Transverse colon (tissue), 4 donors: ENCODE measurements at regions not wholly inside any gene's neighbourhood (a gene's known extent, or its start where the extent isn't known, plus 50 kb on each side); places are given as distances from the start of the nearest gene placed in this dataset.

Experiments used
- DNase-seq: peaks from one replicate; pipeline ENCODE4 v3.0.0-alpha.2; 2019
- H3K27ac ChIP-seq, 4 donors: fragments of 200-600 bp; sonication (generic); 2 replicates each; pipeline ENCODE4 v1.5.1; 2016 to 2018; ENCODE audit warnings: inconsistent platforms in 4 of 4
- H3K27me3 ChIP-seq: fragments of 200-600 bp; sonication (generic); 2 replicates; pipeline ENCODE4 v1.5.1; 2017; ENCODE audit warnings: inconsistent platforms
- H3K36me3 ChIP-seq, 4 donors: fragments of 200-600 bp; sonication (generic); 2 replicates each; pipeline ENCODE4 v1.5.1; 2017 to 2019; ENCODE audit warnings: inconsistent platforms in 4 of 4
- H3K4me1 ChIP-seq, 4 donors: fragments of 200-600 bp; sonication (generic); 2 replicates each; pipeline ENCODE4 v1.5.1; 2017 to 2020; ENCODE audit warnings: inconsistent platforms in 4 of 4
- H3K4me3 ChIP-seq, 4 donors: fragments of 200-600 bp; sonication (generic); 1 replicate in 1 of 4; 2 replicates in 3 of 4; pipeline versions ENCODE4 v1.5.1 to v1.6.1; 2017 to 2019; ENCODE audit warnings: inconsistent platforms in 4 of 4
- H3K9me3 ChIP-seq, 2 donors: fragments of 200-600 bp; sonication (generic); 2 replicates each; pipeline ENCODE4 v1.5.1; 2017 to 2019; ENCODE audit warnings: inconsistent platforms in 2 of 2
- CTCF ChIP-seq, 5 experiments: fragments of 200-600 bp in 3 of 5; fragments of 450-650 bp in 2 of 5; sonication (generic) in 3 of 5; IDR thresholded peaks; 1 replicate in 2 of 5; 2 replicates in 3 of 5; pipeline ENCODE4 v1.5.1; 2016 to 2017; ENCODE audit warnings: antibody characterized with exemption in 5 of 5, inconsistent platforms in 3 of 5, mild to moderate bottlenecking in 2 of 5, moderate library complexity in 1 of 5
- EP300 ChIP-seq: sonication (generic); formaldehyde crosslinking; IDR thresholded peaks from one replicate; pipeline ENCODE4 v1.6.1; 2017; ENCODE audit warnings: antibody characterized with exemption, low read depth
- POLR2A ChIP-seq: fragments of 450-650 bp; IDR thresholded peaks from one replicate; pipeline ENCODE4 v1.6.1; 2016; ENCODE audit warnings: antibody characterized with exemption, mild to moderate bottlenecking, moderate library complexity
- POLR2AphosphoS5 ChIP-seq, 3 donors: sonication (generic); formaldehyde crosslinking; IDR thresholded peaks; one replicate each; pipeline ENCODE4 v1.6.1; 2016; ENCODE audit warnings: antibody characterized with exemption in 3 of 3
- WGBS, 2 donors: methylation state at CpG; one replicate each; pipeline ENCODE4 v1.1.5; 2018; ENCODE audit warnings: low coverage in 1 of 2; 5-methylcytosine and 5-hydroxymethylcytosine counted together
- in situ Hi-C, 4 donors: fragments of 200-750 bp; cut with MboI; loops; one replicate each; pipeline versions ENCODE4 v1.15.0 to v1.15.1; 2017; ENCODE audit warnings: low sequenced_read_pairs in 3 of 4, low pct_ligation_motif_present in 1 of 4, low pct_unique_long_range_greater_than_20kb in 1 of 4
- intact Hi-C: fragments of 100-400 bp; cut with DNase I; formaldehyde crosslinking; loops from one replicate; pipeline ENCODE4 v1.15.1; 2023; ENCODE audit warnings: low total_unique reads

- TF ChIP-seq CTCF (IDR thresholded peaks at IDR 0.05) (no peak), POLR2A (no peak)
- Histone ChIP-seq H3K27ac (no peak overlapping the region), H3K4me1 (peaks cover 12 to 54% (median 34%) of the 10 kb centered on the region in 4 donors), H3K9me3 (no peaks in the 10 kb centered on the region), H3K36me3 (no peaks in the 10 kb centered on the region), H3K4me3 (no peak overlapping the region), H3K27me3 (peaks cover 32% of the 10 kb centered on the region)
- WGBS, 2 donors = 80% methylated on average over 6 of the region's 6 CpGs; no CpG with 5 or more reads in 1 of the 2 donors
- in situ Hi-C loops = loop anchor here (10.0 to 25.0 kb wide), 4 partner anchors 168 to 518 kb away; partner anchors contain the start of genes PDZK1IP1 (in 4 of the 4) and FOXD2 (in 2 of the 4)
- DNase-seq = no peak
- intact Hi-C loops = loop anchor here (5.0 kb wide), 1 partner anchor 173 kb away; no protein-coding TSS in a partner anchor
Measured at GRCh38 chr1:47705517-47706130, 267.8 kb downstream of the FOXD2 start.

- TF ChIP-seq EP300 (no peak), CTCF (IDR thresholded peaks at IDR 0.05) (no peak), POLR2AphosphoS5 (IDR thresholded peaks at IDR 0.05) (no peak), POLR2A (no peak)
- Histone ChIP-seq H3K27me3 (peaks cover 51% of the 10 kb centered on the region), H3K4me1 (peaks cover 12 to 42% (median 29%) of the 10 kb centered on the region in 4 donors), H3K27ac (peak overlapping the region in 1 of 4 donors; percentile 80), H3K4me3 (no peak overlapping the region), H3K36me3 (no peaks in the 10 kb centered on the region), H3K9me3 (no peaks in the 10 kb centered on the region)
- 61% methylated on average over 4 of the region's 6 CpGs; no CpG with 5 or more reads in 1 of the 2 donors for WGBS, 2 donors
- in situ Hi-C loops = loop anchor here (10.0 to 25.0 kb wide), 4 partner anchors 170 to 520 kb away; partner anchors contain the start of genes PDZK1IP1 (in 4 of the 4) and FOXD2 (in 2 of the 4)
- DNase-seq = no peak
- intact Hi-C loops = loop anchor here (5.0 kb wide), 1 partner anchor 175 kb away; no protein-coding TSS in a partner anchor
Measured at GRCh38 chr1:47707503-47707902, 269.7 kb downstream of the FOXD2 start.

GRCh38 chr1:47708019-47708535 is 270.2 kb downstream of the FOXD2 start:
- Histone ChIP-seq H3K4me3 (peak overlapping the region in 3 of 4 donors; percentile 28 to 56 (median 40)), H3K27ac (peak overlapping the region in 3 of 4 donors; percentile 77 to 86 (median 80)), H3K27me3 (peaks cover 57% of the 10 kb centered on the region), H3K4me1 (peaks cover 12 to 36% (median 24%) of the 10 kb centered on the region in 4 donors), H3K9me3 (no peaks in the 10 kb centered on the region), H3K36me3 (no peaks in the 10 kb centered on the region)
- DNase-seq = peak; percentile 34
- intact Hi-C loops (loop anchor here (5.0 kb wide), 1 partner anchor 176 kb away; no protein-coding TSS in a partner anchor), in situ Hi-C loops (loop anchor here (10.0 to 25.0 kb wide), 4 partner anchors 171 to 521 kb away; partner anchors contain the start of genes PDZK1IP1 (in 4 of the 4) and FOXD2 (in 2 of the 4))
- WGBS, 2 donors = 3 to 17% methylated on average over 7 to 21 of the region's 21 CpGs
- TF ChIP-seq EP300 (no peak), CTCF (IDR thresholded peaks at IDR 0.05) (no peak), POLR2A (no peak), POLR2AphosphoS5 (IDR thresholded peaks at IDR 0.05) (no peak)

GRCh38 chr1:47708658-47709018 is 270.8 kb downstream of the FOXD2 start:
- in situ Hi-C loops (loop anchor here (10.0 to 25.0 kb wide), 4 partner anchors 171 to 521 kb away; partner anchors contain the start of genes PDZK1IP1 (in 4 of the 4) and FOXD2 (in 2 of the 4)), intact Hi-C loops (loop anchor here (5.0 kb wide), 1 partner anchor 176 kb away; no protein-coding TSS in a partner anchor)
- DNase-seq = no peak
- H3K9me3 ChIP-seq = no peaks in the 10 kb centered on the region
- H3K27me3 ChIP-seq = peaks cover 62% of the 10 kb centered on the region
- peak overlapping the region in 3 of 4 donors; percentile 28 to 56 (median 40) for H3K4me3 ChIP-seq
- peaks cover 10 to 31% (median 22%) of the 10 kb centered on the region in 4 donors for H3K4me1 ChIP-seq
- H3K27ac ChIP-seq = peak overlapping the region; percentile 72 to 86 (median 78)
- 8% methylated on average over 25 of the region's 25 CpGs; no CpG with 5 or more reads in 1 of the 2 donors for WGBS, 2 donors
- TF ChIP-seq POLR2AphosphoS5 (IDR thresholded peaks at IDR 0.05) (no peak), CTCF (IDR thresholded peaks at IDR 0.05) (no peak), POLR2A (no peak), EP300 (no peak)
- H3K36me3 ChIP-seq = no peaks in the 10 kb centered on the region
